Thoracic aorta (tissue), 2 donors: ENCODE measurements at regions not wholly inside any gene's neighbourhood (a gene's known extent, or its start where the extent isn't known, plus 50 kb on each side); places are given as distances from the start of the nearest gene placed in this dataset.

Experiments used
- ATAC-seq: fragments of 150-250 bp; one replicate; pipeline ENCODE4 v1.8.0; 2017; ENCODE audit warnings: low read depth; ENCODE audit not compliant: insufficient number of reproducible peaks, low FRiP score
- DNase-seq: peaks from one replicate; pipeline ENCODE4 v3.0.0-alpha.2; 2020; ENCODE audit warnings: low spot score
- H3K27ac ChIP-seq, 2 donors: fragments of 200-600 bp; sonication (generic); 1 replicate in 1 of 2; 2 replicates in 1 of 2; pipeline ENCODE4 v1.5.1; 2016; ENCODE audit warnings: mild to moderate bottlenecking in 2 of 2, moderate library complexity in 2 of 2
- H3K27me3 ChIP-seq: fragments of 200-600 bp; sonication (generic); replicated peaks from 2 replicates; pipeline ENCODE4 v1.6.0; 2016; ENCODE audit warnings: mild to moderate bottlenecking; ENCODE audit not compliant: insufficient read depth
- H3K36me3 ChIP-seq: fragments of 200-600 bp; sonication (generic); one replicate; pipeline ENCODE4 v1.5.1; 2016
- H3K4me1 ChIP-seq, 2 donors: fragments of 200-600 bp; sonication (generic); 1 replicate in 1 of 2; 2 replicates in 1 of 2; pipeline versions ENCODE4 v1.5.1 to v1.6.0; 2016; ENCODE audit warnings: low read depth in 2 of 2, mild to moderate bottlenecking in 1 of 2; ENCODE audit not compliant: control insufficient read depth in 1 of 2
- H3K4me3 ChIP-seq: fragments of 200-600 bp; sonication (generic); 2 replicates; pipeline ENCODE4 v1.5.1; 2016; ENCODE audit warnings: mild to moderate bottlenecking
- H3K9me3 ChIP-seq: fragments of 200-600 bp; sonication (generic); 2 replicates; pipeline ENCODE4 v1.5.1; 2016
- TF ChIP-seq, protein P1 (sequence below): fragments of 200-600 bp; sonication (generic); IDR thresholded peaks from one replicate; pipeline ENCODE4 v1.5.1; 2019; ENCODE audit warnings: antibody characterized with exemption

DNA sequence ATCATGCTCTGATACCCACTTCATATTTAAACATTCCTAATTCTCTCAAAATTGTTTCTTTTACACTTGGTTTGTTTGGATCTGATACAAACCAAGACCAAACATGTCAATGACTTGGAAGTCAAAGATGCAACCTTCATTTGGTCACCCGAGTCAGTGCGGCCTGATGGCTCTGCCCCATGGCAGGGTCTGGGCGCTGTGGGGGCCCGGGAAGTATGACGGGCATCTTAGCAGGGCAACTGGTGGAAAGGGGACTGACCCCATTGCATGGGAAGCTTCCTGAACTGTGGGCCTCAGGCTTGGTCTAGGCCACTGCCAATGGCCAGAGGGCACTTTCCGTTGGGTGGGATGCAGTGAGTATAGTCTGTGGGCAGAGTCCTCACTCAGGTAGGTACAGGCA lies 178.0 kb downstream of the KATNIP start:
- H3K36me3 ChIP-seq: peaks cover 3% of the 10 kb centered on the region
- peaks cover 0 to 13% of the 10 kb centered on the region in 2 donors for H3K4me1 ChIP-seq
- DNase-seq (no peak), ATAC-seq (no peak)
- H3K27me3 ChIP-seq: no peaks in the 10 kb centered on the region
- H3K4me3 ChIP-seq: no peak overlapping the region
- H3K27ac ChIP-seq: no peak overlapping the region
- TF ChIP-seq, protein P1, sequence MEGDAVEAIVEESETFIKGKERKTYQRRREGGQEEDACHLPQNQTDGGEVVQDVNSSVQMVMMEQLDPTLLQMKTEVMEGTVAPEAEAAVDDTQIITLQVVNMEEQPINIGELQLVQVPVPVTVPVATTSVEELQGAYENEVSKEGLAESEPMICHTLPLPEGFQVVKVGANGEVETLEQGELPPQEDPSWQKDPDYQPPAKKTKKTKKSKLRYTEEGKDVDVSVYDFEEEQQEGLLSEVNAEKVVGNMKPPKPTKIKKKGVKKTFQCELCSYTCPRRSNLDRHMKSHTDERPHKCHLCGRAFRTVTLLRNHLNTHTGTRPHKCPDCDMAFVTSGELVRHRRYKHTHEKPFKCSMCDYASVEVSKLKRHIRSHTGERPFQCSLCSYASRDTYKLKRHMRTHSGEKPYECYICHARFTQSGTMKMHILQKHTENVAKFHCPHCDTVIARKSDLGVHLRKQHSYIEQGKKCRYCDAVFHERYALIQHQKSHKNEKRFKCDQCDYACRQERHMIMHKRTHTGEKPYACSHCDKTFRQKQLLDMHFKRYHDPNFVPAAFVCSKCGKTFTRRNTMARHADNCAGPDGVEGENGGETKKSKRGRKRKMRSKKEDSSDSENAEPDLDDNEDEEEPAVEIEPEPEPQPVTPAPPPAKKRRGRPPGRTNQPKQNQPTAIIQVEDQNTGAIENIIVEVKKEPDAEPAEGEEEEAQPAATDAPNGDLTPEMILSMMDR: no peak
- no peaks in the 10 kb centered on the region for H3K9me3 ChIP-seq

DNA sequence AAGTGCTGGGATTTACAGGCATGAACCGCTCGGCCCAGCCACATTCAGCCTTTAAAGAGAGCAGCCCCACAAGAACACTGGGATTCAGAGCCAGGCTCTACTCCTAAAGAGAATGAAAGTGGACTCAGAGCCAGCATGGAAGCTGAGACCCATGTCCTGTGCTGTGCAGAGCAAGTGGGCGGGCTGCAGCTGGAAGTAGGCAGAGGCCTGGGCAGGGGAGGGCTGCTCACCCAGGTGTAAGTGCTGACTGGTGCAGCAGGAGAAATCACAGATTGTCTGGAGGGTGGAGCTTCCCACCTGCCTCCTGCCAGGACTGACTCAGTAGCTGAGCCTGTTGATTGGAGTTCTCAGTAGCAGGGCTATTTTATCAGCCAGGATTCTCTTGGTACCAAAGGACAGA lies 178.7 kb downstream of the KATNIP start:
- DNase-seq: no peak

DNA sequence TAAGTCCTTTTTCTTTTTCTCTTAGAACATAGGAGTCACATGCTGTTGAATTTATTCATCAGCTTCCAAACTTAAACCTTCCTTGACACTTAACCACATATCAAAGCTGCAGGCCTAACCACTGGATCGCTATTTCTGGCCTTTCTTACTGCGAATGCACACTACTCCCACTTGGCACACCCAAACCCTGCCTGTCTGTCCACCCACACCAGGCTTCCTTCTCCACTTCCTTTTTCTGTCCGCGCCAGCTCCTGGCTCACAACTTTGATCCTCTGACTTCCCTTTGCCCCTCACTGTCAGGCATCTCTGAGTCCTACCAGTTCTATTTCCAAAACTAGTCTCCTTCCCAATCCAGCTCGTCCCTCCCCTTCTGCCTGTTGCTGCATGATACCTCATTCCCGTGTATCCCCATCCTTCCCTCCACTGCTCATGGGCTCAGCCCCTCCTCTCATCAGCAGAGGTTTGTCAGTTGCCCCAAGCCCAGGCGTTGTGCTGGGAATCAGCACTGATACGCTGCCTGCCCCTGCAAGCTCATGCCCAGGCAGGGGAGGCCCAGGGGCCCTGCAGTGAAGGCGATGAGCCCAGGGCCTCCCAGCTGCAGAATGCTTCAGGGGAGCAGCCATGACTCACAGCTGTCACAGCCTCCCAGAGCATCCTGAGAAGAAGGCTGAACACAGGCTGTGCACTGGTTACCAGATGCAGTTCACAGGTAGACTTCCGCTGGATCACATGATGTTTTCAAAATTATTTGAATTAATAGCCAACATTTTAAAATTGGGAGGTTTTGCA lies 179.8 kb downstream of the KATNIP start:
- Histone ChIP-seq H3K4me1 (peaks cover 0 to 3% of the 10 kb centered on the region in 2 donors), H3K36me3 (peaks cover 3% of the 10 kb centered on the region), H3K4me3 (no peak overlapping the region), H3K9me3 (no peaks in the 10 kb centered on the region), H3K27me3 (no peaks in the 10 kb centered on the region), H3K27ac (no peak overlapping the region)
- ATAC-seq (no peak), DNase-seq (no peak)
- TF ChIP-seq, protein P1: no peak

More for the DNA sequence above, 178.7 kb downstream of the KATNIP start:
- TF ChIP-seq, protein P1: no peak
- Histone ChIP-seq H3K4me1 (peaks cover 0 to 13% of the 10 kb centered on the region in 2 donors), H3K27ac (no peak overlapping the region), H3K27me3 (no peaks in the 10 kb centered on the region), H3K9me3 (no peaks in the 10 kb centered on the region), H3K36me3 (peaks cover 3% of the 10 kb centered on the region), H3K4me3 (no peak overlapping the region)
- no peak for ATAC-seq

DNA sequence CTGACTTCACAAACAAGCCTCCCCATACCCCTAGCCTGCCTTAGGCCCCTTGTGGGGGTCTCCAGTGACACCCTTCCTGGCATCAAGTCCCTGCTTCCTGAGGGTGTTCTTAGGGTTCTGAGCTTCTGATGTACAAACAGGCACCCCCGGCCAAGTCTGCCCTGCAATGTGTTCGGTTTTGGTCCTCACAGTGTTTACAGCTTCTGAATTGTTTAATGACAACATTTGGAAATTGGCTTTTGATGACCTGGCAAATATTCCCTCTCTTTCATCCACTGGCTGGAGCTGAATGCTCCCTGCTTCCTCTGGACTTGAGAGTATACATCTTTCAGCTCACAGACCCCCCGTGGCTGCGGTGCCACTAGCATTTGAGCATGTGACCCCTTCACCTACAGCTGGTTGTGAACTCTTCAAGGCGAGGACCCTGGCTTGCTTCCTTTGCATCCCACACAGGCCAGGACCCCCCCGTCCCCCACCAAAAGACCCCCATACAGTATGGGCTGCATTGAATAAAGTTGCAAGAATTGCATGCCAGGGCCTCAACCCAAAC lies 180.8 kb downstream of the KATNIP start:
- no peaks in the 10 kb centered on the region for H3K27me3 ChIP-seq
- no peaks in the 10 kb centered on the region for H3K4me1 ChIP-seq
- no peaks in the 10 kb centered on the region for H3K9me3 ChIP-seq
- TF ChIP-seq, protein P1: no peak
- H3K4me3 ChIP-seq: no peak overlapping the region
- ATAC-seq (no peak), DNase-seq (no peak)
- no peak overlapping the region for H3K27ac ChIP-seq
- peaks cover 3% of the 10 kb centered on the region for H3K36me3 ChIP-seq

DNA sequence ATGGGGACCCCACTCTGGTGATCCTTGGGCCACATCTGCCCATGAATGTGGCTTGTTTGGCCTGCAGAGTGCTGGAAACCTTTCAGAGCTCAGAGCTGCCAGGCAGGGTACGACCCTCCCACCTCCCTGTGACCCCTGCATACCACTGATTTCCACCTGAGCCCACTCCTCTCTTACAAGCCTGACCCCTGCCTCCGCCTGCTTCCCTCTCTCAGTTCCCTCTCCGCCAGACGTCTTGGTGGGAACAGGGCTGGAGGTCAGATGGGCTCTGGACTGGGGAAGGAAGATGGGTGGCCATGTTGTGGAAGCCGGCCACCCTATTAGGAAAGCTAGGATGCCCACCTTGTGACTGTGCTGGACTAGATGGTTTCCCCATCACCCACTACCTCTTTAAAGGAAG lies 185.1 kb downstream of the KATNIP start:
- TF ChIP-seq, protein P1: no peak
- no peak overlapping the region for H3K27ac ChIP-seq
- no peak for ATAC-seq
- no peaks in the 10 kb centered on the region for H3K36me3 ChIP-seq
- H3K4me1 ChIP-seq: no peaks in the 10 kb centered on the region
- H3K4me3 ChIP-seq: no peak overlapping the region
- no peaks in the 10 kb centered on the region for H3K27me3 ChIP-seq
- no peaks in the 10 kb centered on the region for H3K9me3 ChIP-seq
- no peak for DNase-seq
